Cardiac muscle cell (in vitro differentiated cells and primary cell): ENCODE measurements at regions not wholly inside any gene's neighbourhood (a gene's known extent, or its start where the extent isn't known, plus 50 kb on each side); places are given as distances from the start of the nearest gene placed in this dataset.
A peak's percentile ranks its signal among the peaks of the same experiment; 100 is the strongest.

ENCODE experiments used
- DNase-seq, 2 donors: peaks; one replicate each; pipeline versions ENCODE4 v3.0.0 to v3.0.0-alpha.2; 2010 to 2017; ENCODE audit warnings: low read depth in 1 of 2, low spot score in 1 of 2
- H3K27ac ChIP-seq: fragments of 200-600 bp; sonication (generic); 2 replicates; pipeline ENCODE4 v1.5.1; 2016
- H3K27me3 ChIP-seq: fragments of 200-600 bp; sonication (generic); 2 replicates; pipeline ENCODE4 v1.6.0; 2016; ENCODE audit warnings: control low read depth
- H3K36me3 ChIP-seq: fragments of 200-600 bp; sonication (generic); 2 replicates; pipeline ENCODE4 v1.5.1; 2016; ENCODE audit warnings: control low read depth
- H3K4me1 ChIP-seq: fragments of 200-600 bp; sonication (generic); 2 replicates; pipeline ENCODE4 v1.8.1; 2017; ENCODE audit warnings: low read depth, mild to moderate bottlenecking, mixed run types
- H3K4me3 ChIP-seq: fragments of 200-600 bp; sonication (generic); 2 replicates; pipeline ENCODE4 v1.5.1; 2016; ENCODE audit warnings: mild to moderate bottlenecking
- H3K9me3 ChIP-seq: fragments of 200-600 bp; sonication (generic); 2 replicates; pipeline ENCODE4 v1.5.1; 2017; ENCODE audit warnings: low read depth, mild to moderate bottlenecking, control low read depth
- TF ChIP-seq, protein P1 (sequence below): IDR thresholded peaks from 2 replicates; pipeline ENCODE4 v1.5.1; 2012; ENCODE audit warnings: low read depth, mild to moderate bottlenecking, low read length

GRCh38 chr1:78348496-78349284 lies 142.1 kb upstream of the PTGFR start:
- TF ChIP-seq, protein P1, sequence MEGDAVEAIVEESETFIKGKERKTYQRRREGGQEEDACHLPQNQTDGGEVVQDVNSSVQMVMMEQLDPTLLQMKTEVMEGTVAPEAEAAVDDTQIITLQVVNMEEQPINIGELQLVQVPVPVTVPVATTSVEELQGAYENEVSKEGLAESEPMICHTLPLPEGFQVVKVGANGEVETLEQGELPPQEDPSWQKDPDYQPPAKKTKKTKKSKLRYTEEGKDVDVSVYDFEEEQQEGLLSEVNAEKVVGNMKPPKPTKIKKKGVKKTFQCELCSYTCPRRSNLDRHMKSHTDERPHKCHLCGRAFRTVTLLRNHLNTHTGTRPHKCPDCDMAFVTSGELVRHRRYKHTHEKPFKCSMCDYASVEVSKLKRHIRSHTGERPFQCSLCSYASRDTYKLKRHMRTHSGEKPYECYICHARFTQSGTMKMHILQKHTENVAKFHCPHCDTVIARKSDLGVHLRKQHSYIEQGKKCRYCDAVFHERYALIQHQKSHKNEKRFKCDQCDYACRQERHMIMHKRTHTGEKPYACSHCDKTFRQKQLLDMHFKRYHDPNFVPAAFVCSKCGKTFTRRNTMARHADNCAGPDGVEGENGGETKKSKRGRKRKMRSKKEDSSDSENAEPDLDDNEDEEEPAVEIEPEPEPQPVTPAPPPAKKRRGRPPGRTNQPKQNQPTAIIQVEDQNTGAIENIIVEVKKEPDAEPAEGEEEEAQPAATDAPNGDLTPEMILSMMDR, result no peak
- no peaks in the 10 kb centered on the region for H3K36me3 ChIP-seq
- peak in 1 of 2 donors; percentile 78 for DNase-seq

DNA sequence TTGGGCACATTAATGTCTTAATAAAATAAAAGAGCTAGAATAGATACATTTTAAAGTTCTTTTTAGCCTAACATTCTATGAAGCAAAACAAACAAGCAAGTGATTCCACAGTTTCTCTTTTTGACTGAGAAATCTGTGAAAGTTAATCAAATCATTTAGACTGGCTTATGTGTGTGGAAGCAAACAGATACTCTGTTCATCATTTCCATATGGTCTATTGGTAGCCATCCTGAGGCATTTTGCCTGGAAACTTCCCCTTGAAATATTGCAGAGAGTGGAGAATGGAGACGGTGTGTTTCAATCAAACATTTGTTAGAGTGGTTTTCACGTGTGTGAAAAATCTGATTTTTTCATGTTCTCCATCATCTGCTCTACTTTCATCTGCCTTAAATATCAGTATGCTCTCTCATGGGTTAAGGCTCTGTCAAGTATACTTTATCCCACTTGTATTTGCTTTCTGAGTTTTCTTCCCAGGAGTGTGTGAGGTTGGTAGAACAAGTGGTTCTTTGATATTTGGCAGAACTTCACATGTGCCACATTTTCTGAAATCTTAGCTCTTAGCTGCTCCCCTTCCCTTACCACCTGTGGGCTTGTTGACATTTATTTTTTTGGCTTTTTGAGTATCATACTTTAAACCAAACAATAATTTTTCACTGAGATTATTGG lies 139.1 kb upstream of the PTGFR start:
- no peaks in the 10 kb centered on the region for H3K9me3 ChIP-seq
- no peaks in the 10 kb centered on the region for H3K27me3 ChIP-seq
- H3K4me3 ChIP-seq, result no peak overlapping the region
- DNase-seq, result no peak
- H3K4me1 ChIP-seq, result no peaks in the 10 kb centered on the region
- H3K36me3 ChIP-seq, result no peaks in the 10 kb centered on the region
- TF ChIP-seq, protein P1, result no peak
- H3K27ac ChIP-seq, result no peak overlapping the region

More at GRCh38 chr1:78348496-78349284, 142.1 kb upstream of the PTGFR start:
- no peaks in the 10 kb centered on the region for H3K27me3 ChIP-seq
- no peaks in the 10 kb centered on the region for H3K9me3 ChIP-seq
- no peak overlapping the region for H3K27ac ChIP-seq
- no peaks in the 10 kb centered on the region for H3K4me1 ChIP-seq
- H3K4me3 ChIP-seq, result no peak overlapping the region

DNA sequence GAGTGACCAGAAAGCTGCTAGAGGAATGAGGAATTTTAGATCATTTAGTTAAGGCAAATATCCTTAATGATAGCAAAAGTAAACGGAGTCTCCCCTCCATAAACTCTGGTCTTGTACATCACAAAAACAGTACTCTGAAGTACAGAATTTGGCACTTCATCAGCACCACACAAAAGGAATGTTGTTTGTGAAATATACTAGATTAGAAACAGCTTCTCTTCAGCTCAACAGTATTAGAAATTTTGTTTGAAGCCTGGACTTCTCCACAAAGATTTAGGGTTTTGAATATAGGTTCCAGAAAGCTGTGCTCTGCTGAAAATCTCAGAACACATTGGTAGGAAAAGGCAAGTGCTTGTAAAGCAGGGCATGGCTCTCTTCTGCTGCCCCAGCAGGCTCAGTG lies 135.1 kb upstream of the PTGFR start:
- DNase-seq, result peak in 1 of 2 donors; percentile 69
- Histone ChIP-seq H3K27me3 (no peaks in the 10 kb centered on the region), H3K27ac (no peak overlapping the region), H3K4me3 (no peak overlapping the region), H3K4me1 (no peaks in the 10 kb centered on the region), H3K9me3 (no peaks in the 10 kb centered on the region), H3K36me3 (no peaks in the 10 kb centered on the region)
- TF ChIP-seq, protein P1, result no peak

- H3K4me3 ChIP-seq, result no peak overlapping the region
- no peaks in the 10 kb centered on the region for H3K27me3 ChIP-seq
- H3K9me3 ChIP-seq, result no peaks in the 10 kb centered on the region
- no peak for DNase-seq
- H3K4me1 ChIP-seq, result no peaks in the 10 kb centered on the region
- no peaks in the 10 kb centered on the region for H3K36me3 ChIP-seq
- TF ChIP-seq, protein P1, result no peak
- H3K27ac ChIP-seq, result no peak overlapping the region
These were observed 132.6 kb upstream of the PTGFR start for GRCh38 chr1:78358165-78358564.

- no peaks in the 10 kb centered on the region for H3K9me3 ChIP-seq
- H3K4me3 ChIP-seq, result no peak overlapping the region
- TF ChIP-seq, protein P1, result no peak
- DNase-seq, result no peak
- H3K4me1 ChIP-seq, result no peaks in the 10 kb centered on the region
- H3K27ac ChIP-seq, result no peak overlapping the region
- H3K27me3 ChIP-seq, result no peaks in the 10 kb centered on the region
- H3K36me3 ChIP-seq, result no peaks in the 10 kb centered on the region
These were observed 131.1 kb upstream of the PTGFR start for GRCh38 chr1:78359666-78360065.
